Astrocyte of the hippocampus (primary cell): ENCODE measurements at regions not wholly inside any gene's neighbourhood (a gene's known extent, or its start where the extent isn't known, plus 50 kb on each side); places are given as distances from the start of the nearest gene placed in this dataset.

ENCODE experiments used
- DNase-seq: peaks from one replicate; pipeline ENCODE4 v3.0.0; 2011; ENCODE audit warnings: low read depth, low spot score

GRCh38 chr11:13104619-13105236 lies 95.6 kb downstream of the RASSF10 start:
- no peak for DNase-seq

- no peak for DNase-seq
Observed at GRCh38 chr11:13105237-13105844, 96.2 kb downstream of the RASSF10 start.

DNA sequence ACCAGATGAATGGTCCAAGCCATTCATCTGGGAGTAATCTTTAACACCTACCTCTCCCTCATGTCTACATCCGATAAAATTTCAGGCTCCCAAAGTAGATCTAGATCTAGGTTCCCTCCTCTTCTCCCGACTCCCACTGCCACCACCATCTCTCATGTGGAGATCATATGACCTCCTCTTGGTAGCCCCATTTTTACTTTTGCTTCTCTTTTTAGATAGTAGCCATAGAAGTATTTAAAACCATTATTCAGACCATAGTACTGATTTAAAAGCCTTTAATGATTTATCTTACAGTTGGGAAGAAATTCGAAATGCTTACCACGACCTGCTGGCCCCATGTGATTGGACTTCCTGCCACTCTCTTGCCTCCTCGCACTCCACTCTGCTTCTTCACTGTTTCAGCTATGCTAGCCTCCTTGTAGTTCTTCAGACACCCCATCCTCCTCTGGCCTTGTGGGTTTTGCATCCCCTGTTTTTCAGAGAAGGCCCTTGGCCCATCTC lies 98.5 kb downstream of the RASSF10 start:
- no peak for DNase-seq

- DNase-seq: no peak
Observed at GRCh38 chr11:13108416-13108815, 99.3 kb downstream of the RASSF10 start.

DNA sequence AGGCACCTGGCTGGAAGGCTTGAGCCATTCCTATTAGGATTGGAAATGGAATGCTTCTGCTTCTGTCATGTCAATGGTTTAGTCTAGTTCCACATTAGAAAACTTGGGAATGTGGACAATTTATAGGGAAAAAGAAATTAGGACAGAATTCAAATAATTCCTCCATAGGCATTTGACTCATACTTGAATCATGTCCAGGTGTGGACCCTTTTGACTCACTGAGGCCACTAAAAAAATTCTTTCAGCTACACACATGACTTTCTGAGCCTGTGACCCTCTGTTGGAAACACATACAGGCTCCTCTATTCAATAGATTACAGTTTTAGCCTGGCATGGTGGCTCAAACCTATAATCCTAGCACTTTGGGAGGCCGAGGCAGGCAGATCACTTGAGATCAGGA lies 100.5 kb downstream of the RASSF10 start:
- DNase-seq: no peak

DNA sequence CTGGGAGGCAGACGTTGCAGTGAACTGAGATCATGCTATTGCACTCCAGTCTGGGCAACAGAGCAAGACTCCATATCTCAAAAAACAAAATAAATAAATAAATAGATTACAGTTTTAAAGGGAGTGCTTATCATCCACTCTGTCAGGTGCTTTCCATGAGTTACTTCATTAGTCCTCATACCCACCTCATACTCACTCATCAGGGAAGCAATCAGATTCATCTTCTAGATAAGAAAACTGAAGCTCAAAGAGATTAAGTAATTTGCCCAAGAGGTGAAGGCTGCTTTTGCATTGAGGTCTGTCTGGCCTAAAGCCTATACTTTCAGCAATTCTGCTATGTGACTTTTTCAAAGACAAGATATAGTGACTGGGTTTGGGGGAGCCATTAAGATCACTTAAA lies 101.0 kb downstream of the RASSF10 start:
- DNase-seq: no peak

- DNase-seq: peak; percentile 60
Observed at GRCh38 chr11:13110929-13111812, 102.1 kb downstream of the RASSF10 start.

DNA sequence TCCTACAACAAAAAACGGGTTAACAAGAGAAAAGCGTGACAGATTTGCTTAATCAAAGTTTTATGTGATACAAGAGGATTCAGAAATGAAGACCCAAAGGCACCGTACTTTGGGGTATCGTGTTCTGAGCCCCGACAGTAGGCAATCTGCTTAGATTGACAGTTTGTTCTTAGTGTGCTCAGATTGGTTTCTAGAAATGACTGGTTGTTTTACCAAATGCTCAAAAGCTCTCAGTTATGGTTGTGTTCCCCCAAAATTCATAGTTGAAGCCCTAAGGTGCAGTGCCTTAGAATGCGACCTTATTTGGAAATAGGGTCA lies 102.7 kb downstream of the RASSF10 start:
- no peak for DNase-seq

DNA sequence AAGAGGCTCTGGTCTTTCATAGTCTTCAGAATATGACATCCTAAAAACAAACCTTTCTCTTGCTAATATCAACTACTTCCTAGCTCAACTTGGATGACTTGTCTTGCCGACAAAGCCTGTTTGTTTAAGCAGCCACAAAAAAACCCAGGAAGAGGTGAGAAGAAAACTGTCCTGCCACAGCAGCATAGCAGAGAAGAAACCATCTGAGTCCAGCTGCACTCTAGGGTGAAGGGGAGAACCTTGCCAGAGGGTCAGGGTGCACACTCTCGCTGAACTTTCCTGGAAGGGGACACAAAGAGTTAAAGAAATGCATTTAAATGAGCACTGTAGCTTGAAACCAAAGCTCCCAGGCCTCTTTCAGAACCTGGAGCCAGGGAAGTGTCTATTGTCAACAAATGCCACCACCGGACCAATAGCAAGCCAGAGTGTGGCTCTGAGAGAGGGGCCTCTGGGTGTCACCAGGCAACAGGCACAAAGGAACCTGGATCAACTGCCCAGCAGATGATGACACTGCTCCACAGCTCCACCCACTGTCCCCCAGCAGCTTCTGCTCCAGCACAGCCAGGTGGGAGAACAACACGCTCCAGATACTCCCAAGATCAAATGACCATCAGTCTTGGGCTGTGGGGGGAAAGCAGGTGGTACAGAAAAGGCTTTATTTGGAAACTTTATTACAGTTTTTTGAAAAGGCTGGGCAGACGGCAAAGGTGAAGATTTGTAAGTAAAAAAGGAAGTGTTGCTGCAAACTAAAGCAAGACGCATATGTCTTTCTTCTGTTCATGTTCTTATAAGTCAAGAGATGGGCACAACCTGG lies 105.7 kb downstream of the RASSF10 start:
- DNase-seq: no peak

DNA sequence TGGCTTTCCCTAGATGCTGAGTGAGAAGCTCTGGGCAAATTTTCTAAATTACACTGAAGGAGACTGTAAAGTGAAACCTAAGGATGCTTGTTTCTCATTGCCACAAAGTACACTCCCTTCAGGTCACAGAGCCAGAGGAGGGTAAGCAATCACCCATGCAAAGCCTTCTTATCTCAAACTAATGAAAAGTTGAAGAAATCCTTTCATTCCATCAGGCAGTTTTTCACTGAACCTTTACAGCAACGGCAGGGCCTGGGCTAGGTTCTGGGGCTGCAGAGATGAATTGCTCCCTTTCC lies 106.2 kb downstream of the RASSF10 start:
- no peak for DNase-seq

GRCh38 chr11:13116491-13116890 lies 107.4 kb downstream of the RASSF10 start:
- no peak for DNase-seq

GRCh38 chr11:13117344-13117743 lies 108.2 kb downstream of the RASSF10 start:
- DNase-seq: no peak

- DNase-seq: peak; percentile 91
Observed at GRCh38 chr11:13118194-13118593, 109.1 kb downstream of the RASSF10 start.

DNA sequence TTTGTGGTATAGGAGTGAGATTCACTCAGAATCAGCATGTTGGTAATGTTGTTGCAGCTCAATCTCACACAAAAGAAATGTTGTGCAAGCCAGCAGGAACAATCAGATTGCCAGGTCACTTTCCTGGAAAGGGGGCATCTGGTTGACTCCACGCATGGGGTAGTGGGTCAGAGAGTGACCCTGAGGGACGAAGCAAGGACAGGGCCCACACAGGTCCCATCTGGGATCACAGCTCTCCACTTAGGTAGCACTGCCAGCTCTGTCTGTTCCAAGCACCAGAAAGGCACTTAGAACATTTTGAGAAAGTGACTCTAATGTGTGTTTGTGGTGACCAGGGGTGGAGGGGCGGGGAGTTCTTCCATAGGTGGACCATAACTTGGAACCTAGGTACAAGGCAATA lies 109.5 kb downstream of the RASSF10 start:
- DNase-seq: no peak

GRCh38 chr11:13119361-13119760 lies 110.2 kb downstream of the RASSF10 start:
- no peak for DNase-seq

DNA sequence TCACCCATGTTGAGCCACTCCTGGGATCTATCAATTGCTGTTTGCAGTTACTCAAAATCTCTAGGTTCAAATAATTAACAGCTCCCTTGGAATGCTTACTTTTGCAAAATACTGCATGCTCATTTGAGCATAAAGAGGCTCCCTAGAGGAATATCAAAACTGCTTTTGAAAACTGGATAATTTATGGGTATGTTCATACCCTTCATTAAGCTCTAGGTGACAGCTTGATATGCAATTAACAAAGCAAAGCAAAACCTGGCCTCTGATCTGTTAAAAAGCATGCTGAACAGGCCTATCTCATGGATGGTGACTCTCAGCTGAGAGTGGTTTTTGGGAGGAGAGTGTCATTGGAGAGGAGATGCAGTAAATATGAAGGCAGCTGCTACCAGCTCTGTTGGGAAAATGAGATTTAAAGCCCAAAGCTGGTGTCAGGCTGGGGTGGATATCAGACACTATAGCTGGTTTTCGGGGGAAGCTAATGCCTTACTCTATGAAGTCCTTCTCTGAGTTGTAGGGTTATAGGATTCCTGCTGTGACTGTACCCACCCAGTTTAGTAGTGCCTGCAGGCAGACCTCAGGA lies 110.9 kb downstream of the RASSF10 start:
- DNase-seq: no peak

DNA sequence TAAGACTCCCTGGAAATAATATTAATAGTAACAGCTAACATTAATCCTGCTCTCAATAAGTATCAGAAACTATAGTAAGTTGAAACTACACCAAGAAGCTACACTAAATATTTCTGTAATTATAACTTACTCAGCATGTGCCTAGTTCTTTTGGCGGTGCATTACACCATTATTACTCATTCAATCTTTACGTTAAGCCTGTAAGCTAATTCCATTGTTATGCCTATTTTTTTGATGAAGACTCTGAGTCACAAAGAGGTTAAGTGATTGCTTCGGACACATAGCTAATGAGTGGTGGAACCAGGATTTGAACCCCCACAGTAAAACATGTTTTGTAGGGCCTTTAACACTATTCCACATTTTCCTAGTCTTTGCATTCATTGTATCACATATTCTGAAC lies 111.6 kb downstream of the RASSF10 start:
- DNase-seq: no peak

- peak; percentile 98 for DNase-seq
Observed at GRCh38 chr11:13126430-13126829, 117.3 kb downstream of the RASSF10 start.

DNA sequence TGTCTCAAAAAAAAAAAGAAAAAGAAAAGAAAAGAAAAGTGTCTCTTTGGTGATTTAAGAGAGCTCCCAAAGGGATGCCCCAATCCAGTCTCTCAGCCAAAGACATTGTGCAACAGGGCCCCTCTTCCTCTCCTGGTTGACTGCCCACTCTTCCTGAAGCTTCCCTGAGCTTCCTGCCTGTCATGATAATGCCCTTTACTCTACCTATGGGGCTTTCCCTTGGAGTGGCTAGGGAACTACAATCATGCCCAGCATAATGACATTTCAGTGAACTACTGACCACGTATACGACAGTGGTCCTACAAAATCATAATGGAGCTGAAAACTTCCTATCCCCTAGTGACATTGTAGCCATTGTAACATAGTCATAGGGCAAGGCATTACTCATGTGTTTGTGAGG lies 118.0 kb downstream of the RASSF10 start:
- DNase-seq: no peak

- DNase-seq: no peak
Observed at GRCh38 chr11:13128354-13128753, 119.2 kb downstream of the RASSF10 start.

DNA sequence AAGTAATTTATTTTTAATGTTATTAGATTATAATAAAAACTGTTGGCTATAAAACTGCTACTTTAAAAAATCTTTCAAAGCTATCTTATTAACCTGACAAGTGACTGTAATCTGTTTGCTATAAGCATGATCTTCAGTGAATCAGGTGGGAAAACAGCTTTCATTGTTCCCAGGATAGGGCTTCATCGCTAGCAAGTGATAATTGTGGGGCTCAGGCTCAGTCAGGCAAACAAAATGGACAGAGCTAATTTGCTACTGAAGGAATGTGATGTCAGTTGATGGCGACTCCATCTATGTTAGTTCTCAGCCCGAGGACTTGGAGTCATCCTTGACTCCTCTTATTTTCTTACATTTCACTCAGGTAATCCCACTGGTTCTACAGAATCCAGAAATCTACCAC lies 125.0 kb downstream of the RASSF10 start:
- no peak for DNase-seq

GRCh38 chr11:13134886-13135285 lies 125.8 kb downstream of the RASSF10 start:
- DNase-seq: no peak
